WTC11 (cell line): ENCODE measurements at regions not wholly inside any gene's neighbourhood (a gene's known extent, or its start where the extent isn't known, plus 50 kb on each side); places are given as distances from the start of the nearest gene placed in this dataset.

Experiments used
- CTCF ChIP-seq: fragments of 200-600 bp; IDR thresholded peaks from 2 replicates; pipeline ENCODE4 v1.8.0; 2022; ENCODE audit warnings: antibody characterized with exemption
- NFE2L1 ChIP-seq: sonication (generic); formaldehyde crosslinking; IDR thresholded peaks from 2 replicates; pipeline ENCODE4 v1.8.1; 2023; ENCODE audit warnings: missing genetic modification reagents
- SMAD3 ChIP-seq: sonication (generic); formaldehyde crosslinking; IDR thresholded peaks from 2 replicates; pipeline ENCODE4 v1.8.0; 2022; ENCODE audit warnings: missing genetic modification reagents, mild to moderate bottlenecking, borderline replicate concordance

GRCh38 chr18:37948471-37948870, 382.9 kb upstream of the CELF4 start:
- TF ChIP-seq CTCF (no peak), SMAD3 (CRISPR knock-in tag) (no peak), NFE2L1 (CRISPR knock-in tag) (no peak)
